HEK293 (cell line): ENCODE measurements at regions not wholly inside any gene's neighbourhood (a gene's known extent, or its start where the extent isn't known, plus 50 kb on each side); places are given as distances from the start of the nearest gene placed in this dataset.

Experiments
- CTCF ChIP-seq: fragments of 450-650 bp; formaldehyde crosslinking; IDR thresholded peaks from 2 replicates; pipeline ENCODE4 v1.5.1; 2016; ENCODE audit warnings: missing biosample characterization, missing genetic modification characterization
- MZF1 ChIP-seq: fragments of 450-650 bp; formaldehyde crosslinking; IDR thresholded peaks from 2 replicates; pipeline ENCODE4 v1.5.1; 2017; ENCODE audit warnings: missing biosample characterization, missing genetic modification characterization, borderline replicate concordance
- SCRT1 ChIP-seq: fragments of 450-650 bp; formaldehyde crosslinking; IDR thresholded peaks from 2 replicates; pipeline ENCODE4 v1.5.1; 2016; ENCODE audit warnings: missing biosample characterization, missing genetic modification characterization, borderline replicate concordance
- YY1 ChIP-seq: fragments of 450-650 bp; formaldehyde crosslinking; IDR thresholded peaks from 2 replicates; pipeline ENCODE4 v1.5.1; 2018; ENCODE audit warnings: missing biosample characterization, missing genetic modification characterization
- ZBTB10 ChIP-seq: fragments of 450-650 bp; formaldehyde crosslinking; IDR thresholded peaks from 2 replicates; pipeline ENCODE4 v1.5.1; 2016; ENCODE audit warnings: missing biosample characterization, missing genetic modification characterization
- ZBTB7A ChIP-seq: fragments of 450-650 bp; formaldehyde crosslinking; IDR thresholded peaks from 2 replicates; pipeline ENCODE4 v1.5.1; 2016; ENCODE audit warnings: low read depth, missing biosample characterization, missing genetic modification characterization
- ZNF114 ChIP-seq: fragments of 450-650 bp; formaldehyde crosslinking; IDR thresholded peaks from 2 replicates; pipeline ENCODE4 v1.5.0; 2017; ENCODE audit warnings: missing biosample characterization, missing genetic modification characterization
- ZNF214 ChIP-seq: fragments of 450-650 bp; formaldehyde crosslinking; IDR thresholded peaks from 2 replicates; pipeline ENCODE4 v1.5.1; 2017; ENCODE audit warnings: missing biosample characterization, mild to moderate bottlenecking, missing genetic modification characterization, borderline replicate concordance
- ZNF221 ChIP-seq: fragments of 450-650 bp; formaldehyde crosslinking; IDR thresholded peaks from 2 replicates; pipeline ENCODE4 v1.5.1; 2017; ENCODE audit warnings: missing biosample characterization, missing genetic modification characterization, borderline replicate concordance
- ZNF274 ChIP-seq, 2 experiments: fragments of 200-500 bp in 1 of 2; fragments of 450-650 bp in 1 of 2; sonication (Bioruptor generic) in 1 of 2; formaldehyde crosslinking in 1 of 2; IDR thresholded peaks; 2 replicates each; pipeline versions ENCODE4 v1.5.1 to v1.6.1; 2014 to 2016; ENCODE audit warnings: borderline replicate concordance in 1 of 2, inconsistent platforms in 1 of 2, low read length in 1 of 2, missing biosample characterization in 1 of 2, missing genetic modification characterization in 1 of 2
- ZNF530 ChIP-seq: fragments of 450-650 bp; formaldehyde crosslinking; IDR thresholded peaks from 2 replicates; pipeline ENCODE4 v1.5.1; 2016; ENCODE audit warnings: low read depth, missing biosample characterization, missing genetic modification characterization
- ZNF629 ChIP-seq: fragments of 450-650 bp; formaldehyde crosslinking; IDR thresholded peaks from 2 replicates; pipeline ENCODE4 v1.5.1; 2017; ENCODE audit warnings: missing biosample characterization, missing genetic modification characterization
- ZNF639 ChIP-seq: fragments of 450-650 bp; formaldehyde crosslinking; IDR thresholded peaks from 2 replicates; pipeline ENCODE4 v1.5.1; 2016; ENCODE audit warnings: missing biosample characterization, missing genetic modification characterization
- ZNF843 ChIP-seq: fragments of 450-650 bp; formaldehyde crosslinking; IDR thresholded peaks from 2 replicates; pipeline ENCODE4 v1.5.1; 2016; ENCODE audit warnings: missing biosample characterization, missing genetic modification characterization

GRCh38 chr2:47271054-47272000, 95.0 kb upstream of the CALM2 start:
- TF ChIP-seq SCRT1 (tag by site-specific recombination): no peak
- no peak for TF ChIP-seq ZNF639 (tag by site-specific recombination)
- TF ChIP-seq CTCF (tag by site-specific recombination): no peak
- TF ChIP-seq ZNF214 (tag by site-specific recombination): no peak
- TF ChIP-seq ZBTB10 (tag by site-specific recombination): no peak
- no peak for TF ChIP-seq ZNF221 (tag by site-specific recombination)
- TF ChIP-seq MZF1 (tag by site-specific recombination): no peak
- no peak for TF ChIP-seq ZBTB7A
- TF ChIP-seq ZNF274 (IDR thresholded peaks at IDR 0.05; ENCODE audit: low read length): no peak
- TF ChIP-seq ZNF274 (tag by site-specific recombination; IDR thresholded peaks at IDR 0.05; ENCODE audit: borderline replicate concordance): no peak
- TF ChIP-seq ZNF629 (tag by site-specific recombination): no peak
- TF ChIP-seq ZNF530 (tag by site-specific recombination): no peak
- TF ChIP-seq ZNF843 (tag by site-specific recombination): no peak
- TF ChIP-seq YY1 (tag by site-specific recombination): no peak
- TF ChIP-seq ZNF114 (tag by site-specific recombination): no peak
